C4-2B (cell line): ENCODE measurements at regions not wholly inside any gene's neighbourhood (a gene's known extent, or its start where the extent isn't known, plus 50 kb on each side); places are given as distances from the start of the nearest gene placed in this dataset.

Source experiments
- ZFX ChIP-seq: fragments of 450-650 bp; IDR thresholded peaks from 2 replicates; pipeline ENCODE4 v1.6.1; 2017
- TF ChIP-seq, protein P1 (sequence below): fragments of 450-650 bp; conservative IDR thresholded peaks from 2 replicates; pipeline ENCODE4 v1.5.1; 2017; ENCODE audit warnings: mild to moderate bottlenecking

DNA sequence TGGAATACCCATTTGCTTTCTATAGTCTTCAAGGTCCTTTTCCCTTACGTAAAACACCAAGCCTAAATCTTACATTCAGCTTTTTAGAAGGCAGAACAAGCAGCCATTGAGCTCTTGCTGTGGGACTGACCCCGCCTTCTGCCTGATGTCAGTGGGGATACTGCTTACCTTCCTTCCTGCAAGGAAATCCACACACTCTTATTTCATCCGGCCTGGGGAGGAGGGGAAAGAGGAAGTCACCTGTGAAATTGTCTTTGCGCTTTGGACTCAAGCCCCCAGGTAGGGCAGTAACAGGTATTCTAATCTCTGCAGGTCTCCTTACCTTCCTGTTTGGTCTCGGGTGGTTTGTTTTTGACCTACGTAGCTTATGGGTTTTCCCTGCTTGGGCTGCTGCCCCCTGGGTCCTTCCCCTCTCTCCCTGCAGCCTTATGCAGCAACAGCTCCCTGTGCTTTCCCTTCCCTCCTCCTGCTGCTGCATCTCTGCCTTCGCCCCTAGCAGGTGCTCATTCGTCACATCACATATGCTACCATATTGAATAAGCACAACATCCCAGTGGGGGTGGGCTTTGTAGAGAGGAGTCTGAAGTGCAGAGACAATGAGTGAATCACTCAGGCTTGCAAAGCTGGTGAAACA lies 402.5 kb upstream of the TRIB2 start:
- TF ChIP-seq, protein P1, sequence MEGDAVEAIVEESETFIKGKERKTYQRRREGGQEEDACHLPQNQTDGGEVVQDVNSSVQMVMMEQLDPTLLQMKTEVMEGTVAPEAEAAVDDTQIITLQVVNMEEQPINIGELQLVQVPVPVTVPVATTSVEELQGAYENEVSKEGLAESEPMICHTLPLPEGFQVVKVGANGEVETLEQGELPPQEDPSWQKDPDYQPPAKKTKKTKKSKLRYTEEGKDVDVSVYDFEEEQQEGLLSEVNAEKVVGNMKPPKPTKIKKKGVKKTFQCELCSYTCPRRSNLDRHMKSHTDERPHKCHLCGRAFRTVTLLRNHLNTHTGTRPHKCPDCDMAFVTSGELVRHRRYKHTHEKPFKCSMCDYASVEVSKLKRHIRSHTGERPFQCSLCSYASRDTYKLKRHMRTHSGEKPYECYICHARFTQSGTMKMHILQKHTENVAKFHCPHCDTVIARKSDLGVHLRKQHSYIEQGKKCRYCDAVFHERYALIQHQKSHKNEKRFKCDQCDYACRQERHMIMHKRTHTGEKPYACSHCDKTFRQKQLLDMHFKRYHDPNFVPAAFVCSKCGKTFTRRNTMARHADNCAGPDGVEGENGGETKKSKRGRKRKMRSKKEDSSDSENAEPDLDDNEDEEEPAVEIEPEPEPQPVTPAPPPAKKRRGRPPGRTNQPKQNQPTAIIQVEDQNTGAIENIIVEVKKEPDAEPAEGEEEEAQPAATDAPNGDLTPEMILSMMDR: no peak
- no peak for TF ChIP-seq ZFX
